H54 (cell line): ENCODE measurements at regions not wholly inside any gene's neighbourhood (a gene's known extent, or its start where the extent isn't known, plus 50 kb on each side); places are given as distances from the start of the nearest gene placed in this dataset.
"Not testable (repeated sequence)": the region's sequence is repeated elsewhere in the genome, so short reads cannot be mapped to it uniquely, and the experiment has no call there.

Experiments
- DNase-seq: peaks from one replicate; pipeline ENCODE4 v3.0.0; 2011; ENCODE audit warnings: low spot score, mixed read lengths; ENCODE audit not compliant: insufficient read length
- FAIRE-seq: peaks from 3 replicates; lab custom pipeline; 2011; peaks lifted over from hg19 to GRCh38; lab: Jason Lieb, UNC
- POLR2A ChIP-seq: IDR thresholded peaks from 2 replicates; pipeline ENCODE4 v1.6.1; 2011; ENCODE audit warnings: low read depth, mild to moderate bottlenecking, low read length

- FAIRE-seq (no peak), DNase-seq (no peak)
- no peak for TF ChIP-seq POLR2A
These were observed 774.3 kb downstream of the FAM181B start for GRCh38 chr11:81959341-81959740.

DNA sequence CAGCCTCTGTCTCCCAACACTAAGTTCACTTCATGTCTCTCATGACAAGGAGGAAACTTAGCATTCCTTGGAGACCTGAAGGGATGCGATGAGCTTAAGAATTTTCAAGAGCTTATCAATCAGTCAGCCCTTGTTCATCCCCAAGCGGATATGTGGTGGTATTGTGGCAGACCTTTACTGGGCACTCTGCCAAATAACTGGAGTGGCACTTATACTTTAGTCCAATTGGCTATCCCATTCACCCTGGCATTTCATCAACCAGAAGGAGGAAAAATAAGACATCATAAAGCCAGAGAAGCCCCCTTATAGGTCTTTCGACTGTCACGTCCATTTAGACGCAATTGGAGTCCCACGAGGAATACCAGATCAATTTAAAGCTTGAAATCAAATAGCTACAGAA, 779.4 kb downstream of the FAM181B start:
- DNase-seq, FAIRE-seq: not testable (repeated sequence)

DNA sequence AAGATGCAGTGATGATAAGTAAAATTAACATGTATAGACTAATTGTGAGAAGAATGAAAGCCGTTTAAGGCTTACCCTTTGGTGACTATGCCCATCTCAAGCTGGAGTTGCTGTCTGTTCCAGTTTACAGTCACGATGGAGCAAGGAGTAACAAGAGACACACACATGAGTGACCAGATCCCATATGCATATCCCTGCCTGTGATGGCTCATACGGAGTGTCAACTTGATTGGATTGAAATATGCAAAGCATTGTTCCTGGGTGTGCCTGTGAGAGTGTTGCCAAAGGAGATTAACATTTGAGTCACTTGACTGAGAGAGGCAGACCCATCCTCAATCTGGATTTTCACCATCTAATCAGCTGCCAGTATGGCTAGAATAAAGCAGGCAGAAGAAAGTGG, 786.8 kb downstream of the FAM181B start:
- DNase-seq (no peak), FAIRE-seq (no peak)
- no peak for TF ChIP-seq POLR2A

- FAIRE-seq (no peak), DNase-seq (no peak)
- no peak for TF ChIP-seq POLR2A
These were observed 791.0 kb downstream of the FAM181B start for GRCh38 chr11:81942646-81943045.

- no peak for TF ChIP-seq POLR2A
- DNase-seq (no peak), FAIRE-seq (no peak)
These were observed 791.7 kb downstream of the FAM181B start for GRCh38 chr11:81941998-81942397.

DNA sequence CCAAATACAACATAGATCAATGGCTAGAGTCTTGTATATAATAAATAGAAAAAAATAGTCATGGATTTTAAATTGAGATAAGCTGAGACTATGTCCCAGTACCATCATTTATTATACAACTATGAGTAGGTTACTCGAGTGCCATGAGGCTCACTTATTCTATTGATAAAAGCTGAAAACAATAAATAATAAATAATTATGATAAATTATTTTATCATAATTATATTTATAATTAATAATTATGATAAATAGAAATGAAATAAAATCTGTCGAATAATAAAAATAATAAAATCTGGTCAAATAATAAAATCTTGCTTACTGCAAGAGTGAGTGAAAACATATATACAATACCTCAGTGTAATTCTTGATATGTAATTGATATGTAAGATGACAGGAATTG, 801.4 kb downstream of the FAM181B start:
- no peak for TF ChIP-seq POLR2A
- no peak for FAIRE-seq

DNA sequence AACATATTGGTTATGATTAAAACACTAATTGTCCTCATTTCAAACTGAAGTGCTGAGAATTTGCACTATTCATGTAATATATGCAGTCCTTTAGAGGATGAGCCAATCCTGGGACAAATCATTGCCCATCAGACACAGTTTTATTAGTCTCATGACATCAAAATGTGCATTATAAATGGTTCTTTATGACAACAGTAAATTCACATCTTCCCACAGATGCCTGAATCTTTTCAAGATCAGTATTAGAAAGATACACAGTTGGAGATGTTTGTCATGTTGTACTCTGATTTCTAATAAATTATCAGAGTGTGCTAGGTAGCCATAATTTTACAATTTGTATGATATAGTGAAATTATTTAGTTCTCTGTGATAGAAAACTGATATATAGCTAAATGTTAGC, 813.5 kb downstream of the FAM181B start:
- DNase-seq (no peak), FAIRE-seq (no peak)
- TF ChIP-seq POLR2A = no peak

More for the DNA sequence above, 801.4 kb downstream of the FAM181B start:
- DNase-seq = no peak

GRCh38 chr11:81916451-81916850, 817.2 kb downstream of the FAM181B start:
- DNase-seq = no peak
- TF ChIP-seq POLR2A = no peak
- FAIRE-seq = no peak

DNA sequence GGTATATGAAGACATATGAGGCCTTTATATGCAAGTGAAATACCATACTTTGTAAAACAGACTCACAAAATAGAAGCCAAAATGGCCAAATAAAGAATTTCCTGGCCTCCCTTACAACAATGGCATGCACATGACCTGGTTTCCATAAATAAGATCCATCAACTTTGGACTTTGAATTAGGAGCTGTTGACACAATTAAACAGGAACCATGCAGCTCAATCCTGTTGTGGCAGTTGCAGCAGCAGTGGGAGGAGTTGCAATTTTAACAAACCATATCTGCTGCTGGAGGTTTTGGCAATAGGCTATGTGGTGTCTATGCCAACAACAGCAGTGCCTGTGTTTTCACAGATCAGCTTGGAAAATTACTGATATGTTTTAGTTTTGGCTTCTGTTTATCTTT, 818.6 kb downstream of the FAM181B start:
- FAIRE-seq (no peak), DNase-seq (no peak)

DNA sequence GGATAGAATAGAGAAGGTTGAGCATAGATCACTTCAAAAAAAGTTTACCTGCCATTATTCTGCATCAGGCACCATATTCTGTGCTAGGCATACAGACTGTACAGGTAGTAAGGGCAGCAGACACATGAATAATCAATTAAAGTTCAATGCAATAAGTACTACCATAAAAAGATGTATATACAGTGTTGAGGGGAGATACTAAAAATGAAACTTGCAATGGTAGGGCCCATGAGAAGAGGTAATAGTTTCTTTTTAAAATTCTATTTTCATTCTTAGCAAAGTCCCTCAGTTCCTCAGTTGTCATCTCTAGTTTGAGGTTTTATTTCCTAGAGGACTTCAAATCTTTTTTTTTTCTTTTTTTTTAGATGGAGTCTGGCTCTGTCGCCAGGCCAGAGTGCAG, 819.9 kb downstream of the FAM181B start:
- no peak for TF ChIP-seq POLR2A
- no peak for FAIRE-seq

More for the DNA sequence above, 818.6 kb downstream of the FAM181B start:
- no peak for TF ChIP-seq POLR2A

GRCh38 chr11:81907996-81908395, 825.7 kb downstream of the FAM181B start:
- no peak for DNase-seq
- no peak for FAIRE-seq
- no peak for TF ChIP-seq POLR2A

More for the DNA sequence above, 819.9 kb downstream of the FAM181B start:
- DNase-seq = no peak

- FAIRE-seq (no peak), DNase-seq (no peak)
- no peak for TF ChIP-seq POLR2A
These were observed 834.5 kb downstream of the FAM181B start for GRCh38 chr11:81899156-81899555.

DNA sequence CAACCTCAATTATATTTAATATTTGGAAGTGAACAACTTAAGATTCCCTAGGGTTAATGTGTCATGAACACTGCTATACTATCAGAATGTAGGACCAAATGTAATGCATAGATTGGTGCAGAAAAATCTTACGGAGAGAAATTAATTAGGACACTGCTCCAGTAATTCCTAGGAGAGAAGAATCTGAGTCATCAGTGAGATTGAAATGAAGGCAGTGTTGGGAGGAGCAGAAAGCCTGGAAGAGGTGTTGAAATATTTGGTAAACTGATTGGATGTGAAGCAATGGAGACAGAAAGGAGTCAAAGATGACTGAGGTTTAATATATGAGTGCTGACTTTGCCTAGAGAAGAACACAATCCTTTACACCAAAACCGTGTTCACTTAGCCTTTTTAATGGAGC, 836.0 kb downstream of the FAM181B start:
- FAIRE-seq (no peak), DNase-seq (no peak)
- TF ChIP-seq POLR2A = no peak

DNA sequence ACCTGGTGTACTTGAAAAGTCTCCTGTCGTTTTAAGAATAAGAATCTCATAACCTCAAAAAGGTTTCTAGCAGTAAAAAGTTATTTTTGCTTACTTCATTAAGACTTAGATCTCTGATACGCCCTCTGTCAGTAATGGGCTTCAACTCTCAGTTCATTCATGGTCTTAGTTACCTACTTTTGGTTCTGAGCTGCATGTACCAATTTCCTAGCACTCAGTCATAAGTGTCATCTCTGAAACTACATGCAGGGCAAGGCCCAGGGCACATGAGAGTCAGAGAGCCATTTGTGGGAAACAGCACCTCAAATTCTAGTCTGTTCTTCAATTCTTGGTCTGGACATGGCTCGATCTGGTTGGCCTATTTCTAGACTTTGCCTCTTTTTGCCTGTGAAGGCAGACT, 838.4 kb downstream of the FAM181B start:
- no peak for FAIRE-seq
- no peak for TF ChIP-seq POLR2A
- DNase-seq = no peak

- FAIRE-seq = no peak
- DNase-seq = no peak
- TF ChIP-seq POLR2A = no peak
These were observed 840.7 kb downstream of the FAM181B start for GRCh38 chr11:81892770-81893635.
